GM06990 (cell line): ENCODE measurements at regions not wholly inside any gene's neighbourhood (a gene's known extent, or its start where the extent isn't known, plus 50 kb on each side); places are given as distances from the start of the nearest gene placed in this dataset.

Experiments
- DNase-seq: peaks from one replicate; pipeline ENCODE4 v3.0.0-alpha.2; 2011; ENCODE audit not compliant: insufficient read length; ENCODE audit errors: extremely low read depth
- H3K27me3 ChIP-seq: replicated peaks from 2 replicates; pipeline ENCODE4 v1.6.0; 2011; ENCODE audit warnings: low read length; ENCODE audit not compliant: control insufficient read depth, insufficient read depth
- H3K36me3 ChIP-seq: 2 replicates; pipeline ENCODE4 v1.5.1; 2011; ENCODE audit warnings: low read length; ENCODE audit not compliant: control insufficient read depth, insufficient read depth
- H3K4me3 ChIP-seq: replicated peaks from 2 replicates; pipeline ENCODE4 v1.5.1; 2011; ENCODE audit warnings: low read depth, mild to moderate bottlenecking, control low read depth, low read length
- CTCF ChIP-seq: IDR thresholded peaks from 2 replicates; pipeline ENCODE4 v1.5.1; 2011; ENCODE audit warnings: low read length, control low read depth, mild to moderate bottlenecking, inconsistent platforms; ENCODE audit not compliant: insufficient read depth, poor library complexity, severe bottlenecking

GRCh38 chr15:38896647-38897046, 332.0 kb upstream of the RASGRP1 start:
- TF ChIP-seq CTCF, result no peak
- Histone ChIP-seq H3K27me3 (no peaks in the 10 kb centered on the region), H3K36me3 (no peaks in the 10 kb centered on the region), H3K4me3 (no peak overlapping the region)
- no peak for DNase-seq

- no peak for DNase-seq
- Histone ChIP-seq H3K4me3 (no peak overlapping the region), H3K27me3 (no peaks in the 10 kb centered on the region), H3K36me3 (no peaks in the 10 kb centered on the region)
- TF ChIP-seq CTCF, result no peak
Observed at GRCh38 chr15:38897551-38897950, 332.9 kb upstream of the RASGRP1 start.

- DNase-seq, result no peak
Observed at GRCh38 chr15:38898236-38898635, 333.6 kb upstream of the RASGRP1 start.

GRCh38 chr15:38899300-38899699, 334.7 kb upstream of the RASGRP1 start:
- Histone ChIP-seq H3K36me3 (no peaks in the 10 kb centered on the region), H3K27me3 (no peaks in the 10 kb centered on the region), H3K4me3 (no peak overlapping the region)
- TF ChIP-seq CTCF, result no peak
- DNase-seq, result no peak

More at GRCh38 chr15:38898236-38898635, 333.6 kb upstream of the RASGRP1 start:
- no peak for TF ChIP-seq CTCF
- no peaks in the 10 kb centered on the region for H3K27me3 ChIP-seq
- H3K4me3 ChIP-seq, result no peak overlapping the region
- no peaks in the 10 kb centered on the region for H3K36me3 ChIP-seq

GRCh38 chr15:38904298-38904697, 339.7 kb upstream of the RASGRP1 start:
- DNase-seq, result no peak
- Histone ChIP-seq H3K27me3 (no peaks in the 10 kb centered on the region), H3K4me3 (no peak overlapping the region), H3K36me3 (no peaks in the 10 kb centered on the region)
- TF ChIP-seq CTCF, result no peak

- H3K36me3 ChIP-seq, result no peaks in the 10 kb centered on the region
- no peaks in the 10 kb centered on the region for H3K27me3 ChIP-seq
- DNase-seq, result no peak
- TF ChIP-seq CTCF, result no peak
- H3K4me3 ChIP-seq, result no peak overlapping the region
Observed at GRCh38 chr15:38905632-38906031, 341.0 kb upstream of the RASGRP1 start.
